ENCODE measurements at regions not wholly inside any gene's neighbourhood (a gene's known extent, or its start where the extent isn't known, plus 50 kb on each side); places are given as distances from the start of the nearest gene placed in this dataset.

- no peak for DNase-seq (ENCODE audit: extremely low spot score)
- POLR2A ChIA-PET: no interaction called here
- CTCF ChIA-PET: no interaction called here
- TF ChIP-seq CTCF (IDR thresholded peaks at IDR 0.05; ENCODE audit: control extremely low read depth, extremely low read depth, low read depth, missing control alignments): no peak
Measured at GRCh38 chr1:22286491-22286890, 143.6 kb upstream of the WNT4 start.

- ChIA-PET POLR2A (no interaction called here), CTCF (no interaction called here)
- TF ChIP-seq CTCF (IDR thresholded peaks at IDR 0.05; ENCODE audit: control extremely low read depth, extremely low read depth, low read depth, missing control alignments): no peak
- DNase-seq (ENCODE audit: extremely low spot score): no peak
Measured at GRCh38 chr1:22287273-22287672, 144.4 kb upstream of the WNT4 start.

- ChIA-PET POLR2A (no interaction called here), CTCF (no interaction called here)
- no peak for DNase-seq (ENCODE audit: extremely low spot score)
- no peak for TF ChIP-seq CTCF (IDR thresholded peaks at IDR 0.05; ENCODE audit: control extremely low read depth, extremely low read depth, low read depth, missing control alignments)
Measured at GRCh38 chr1:22287946-22288520, 145.1 kb upstream of the WNT4 start.

- CTCF ChIA-PET: interaction anchor here (1.2 kb wide), 1 partner anchor 13 kb away, joined by 4 read pairs; no protein-coding TSS in a partner anchor
- no peak for TF ChIP-seq CTCF (IDR thresholded peaks at IDR 0.05; ENCODE audit: control extremely low read depth, extremely low read depth, low read depth, missing control alignments)
- no peak for DNase-seq (ENCODE audit: extremely low spot score)
- POLR2A ChIA-PET: no interaction called here
Measured at GRCh38 chr1:22288593-22289241, 145.8 kb upstream of the WNT4 start.

GRCh38 chr1:22289307-22289995 lies 146.6 kb upstream of the WNT4 start:
- no peak for DNase-seq (ENCODE audit: extremely low spot score)
- CTCF ChIA-PET: interaction anchor here (1.2 to 1.4 kb wide), 2 partner anchors 9 to 14 kb away, joined by 3 to 4 read pairs; no protein-coding TSS in a partner anchor

GRCh38 chr1:22290157-22290556 lies 147.3 kb upstream of the WNT4 start:
- TF ChIP-seq CTCF (IDR thresholded peaks at IDR 0.05; ENCODE audit: control extremely low read depth, extremely low read depth, low read depth, missing control alignments): no peak
- DNase-seq (ENCODE audit: extremely low spot score): no peak
- POLR2A ChIA-PET: no interaction called here
- CTCF ChIA-PET: interaction anchor here (1.2 to 1.4 kb wide), 2 partner anchors 9 to 14 kb away, joined by 3 to 4 read pairs; no protein-coding TSS in a partner anchor

More at GRCh38 chr1:22289307-22289995, 146.6 kb upstream of the WNT4 start:
- no peak for TF ChIP-seq CTCF (IDR thresholded peaks at IDR 0.05; ENCODE audit: control extremely low read depth, extremely low read depth, low read depth, missing control alignments)
- POLR2A ChIA-PET: no interaction called here

Measured in GM10248 (cell line).